Body of pancreas (tissue), 4 donors: ENCODE measurements at regions not wholly inside any gene's neighbourhood (a gene's known extent, or its start where the extent isn't known, plus 50 kb on each side); places are given as distances from the start of the nearest gene placed in this dataset.

Source experiments
- ATAC-seq: fragments of 150-250 bp; one replicate; pipeline ENCODE4 v1.9.1; 2016
- DNase-seq, 4 donors: peaks; one replicate each; pipeline ENCODE4 v3.0.0-alpha.2; 2019
- H3K27ac ChIP-seq, 4 donors: fragments of 200-600 bp; sonication (generic); 1 replicate in 3 of 4; 2 replicates in 1 of 4; pipeline versions ENCODE4 v1.5.1 to v1.6.1; 2016 to 2019; ENCODE audit warnings: mild to moderate bottlenecking in 1 of 4, mixed read lengths in 1 of 4, moderate library complexity in 1 of 4
- H3K27me3 ChIP-seq, 2 donors: fragments of 200-600 bp; sonication (generic); one replicate each; pipeline ENCODE4 v1.6.0; 2016; ENCODE audit warnings: mild to moderate bottlenecking in 1 of 2
- H3K36me3 ChIP-seq, 2 donors: fragments of 200-600 bp; sonication (generic); replicated peaks in 1 of 2; 2 replicates each; pipeline ENCODE4 v1.5.1; 2016; ENCODE audit warnings: low read depth in 2 of 2; ENCODE audit not compliant: insufficient read depth in 1 of 2
- H3K4me1 ChIP-seq: fragments of 200-600 bp; sonication (generic); one replicate; pipeline ENCODE4 v1.6.0; 2016
- H3K4me3 ChIP-seq, 2 donors: fragments of 200-600 bp; sonication (generic); 1 replicate in 1 of 2; 2 replicates in 1 of 2; pipeline ENCODE4 v1.5.1; 2016 to 2019
- H3K9me3 ChIP-seq, 3 donors: fragments of 200-600 bp; sonication (generic); 1 replicate in 2 of 3; 2 replicates in 1 of 3; pipeline ENCODE4 v1.5.1; 2016
- POLR2A ChIP-seq, 3 donors: fragments of 450-650 bp; IDR thresholded peaks; one replicate each; pipeline ENCODE4 v1.6.1; 2016; ENCODE audit warnings: antibody characterized with exemption in 3 of 3, mild to moderate bottlenecking in 2 of 3
- WGBS, 2 donors: methylation state at CpG; one replicate each; pipeline ENCODE4 v1.1.5; 2017; 5-methylcytosine and 5-hydroxymethylcytosine counted together
- intact Hi-C: fragments of 100-400 bp; cut with DNase I; formaldehyde crosslinking; loops from one replicate; pipeline ENCODE4 v1.15.1; 2023
- TF ChIP-seq, protein P1 (sequence below), 7 experiments: fragments of 450-650 bp in 4 of 7; fragments of 200-600 bp in 3 of 7; sonication (generic) in 3 of 7; IDR thresholded peaks; one replicate each; pipeline ENCODE4 v1.5.1; 2016 to 2019; ENCODE audit warnings: antibody characterized with exemption in 7 of 7

DNA sequence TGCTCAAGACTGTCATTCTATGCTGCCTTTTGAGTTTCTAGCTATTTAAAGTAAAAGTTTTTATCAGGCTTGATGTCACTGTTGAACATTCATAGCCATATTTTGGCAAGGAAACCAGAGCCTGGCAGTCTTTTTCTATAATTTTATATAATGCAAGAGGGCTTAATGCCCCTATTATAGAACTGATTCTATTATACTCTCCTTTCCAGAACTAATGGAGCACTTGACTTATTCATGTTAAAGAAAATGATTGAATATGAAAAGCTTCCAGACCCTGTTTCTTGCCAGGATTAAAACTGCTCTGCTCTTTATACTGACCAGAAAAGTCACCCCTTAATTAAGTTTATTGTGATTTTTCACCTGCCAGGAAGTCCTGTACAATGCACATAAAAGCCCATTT lies 337.6 kb upstream of the CHRM2 start:
- intact Hi-C loops: no loop called here
- no peaks in the 10 kb centered on the region for H3K4me1 ChIP-seq
- no peak overlapping the region for H3K27ac ChIP-seq
- DNase-seq (no peak), ATAC-seq (no peak)
- no peak overlapping the region for H3K4me3 ChIP-seq
- H3K27me3 ChIP-seq: no peaks in the 10 kb centered on the region
- TF ChIP-seq, protein P1, sequence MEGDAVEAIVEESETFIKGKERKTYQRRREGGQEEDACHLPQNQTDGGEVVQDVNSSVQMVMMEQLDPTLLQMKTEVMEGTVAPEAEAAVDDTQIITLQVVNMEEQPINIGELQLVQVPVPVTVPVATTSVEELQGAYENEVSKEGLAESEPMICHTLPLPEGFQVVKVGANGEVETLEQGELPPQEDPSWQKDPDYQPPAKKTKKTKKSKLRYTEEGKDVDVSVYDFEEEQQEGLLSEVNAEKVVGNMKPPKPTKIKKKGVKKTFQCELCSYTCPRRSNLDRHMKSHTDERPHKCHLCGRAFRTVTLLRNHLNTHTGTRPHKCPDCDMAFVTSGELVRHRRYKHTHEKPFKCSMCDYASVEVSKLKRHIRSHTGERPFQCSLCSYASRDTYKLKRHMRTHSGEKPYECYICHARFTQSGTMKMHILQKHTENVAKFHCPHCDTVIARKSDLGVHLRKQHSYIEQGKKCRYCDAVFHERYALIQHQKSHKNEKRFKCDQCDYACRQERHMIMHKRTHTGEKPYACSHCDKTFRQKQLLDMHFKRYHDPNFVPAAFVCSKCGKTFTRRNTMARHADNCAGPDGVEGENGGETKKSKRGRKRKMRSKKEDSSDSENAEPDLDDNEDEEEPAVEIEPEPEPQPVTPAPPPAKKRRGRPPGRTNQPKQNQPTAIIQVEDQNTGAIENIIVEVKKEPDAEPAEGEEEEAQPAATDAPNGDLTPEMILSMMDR (IDR thresholded peaks at IDR 0.05): no peak
- no peak for TF ChIP-seq POLR2A (IDR thresholded peaks at IDR 0.05)
- H3K36me3 ChIP-seq: no peaks in the 10 kb centered on the region
- H3K9me3 ChIP-seq: no peaks in the 10 kb centered on the region

DNA sequence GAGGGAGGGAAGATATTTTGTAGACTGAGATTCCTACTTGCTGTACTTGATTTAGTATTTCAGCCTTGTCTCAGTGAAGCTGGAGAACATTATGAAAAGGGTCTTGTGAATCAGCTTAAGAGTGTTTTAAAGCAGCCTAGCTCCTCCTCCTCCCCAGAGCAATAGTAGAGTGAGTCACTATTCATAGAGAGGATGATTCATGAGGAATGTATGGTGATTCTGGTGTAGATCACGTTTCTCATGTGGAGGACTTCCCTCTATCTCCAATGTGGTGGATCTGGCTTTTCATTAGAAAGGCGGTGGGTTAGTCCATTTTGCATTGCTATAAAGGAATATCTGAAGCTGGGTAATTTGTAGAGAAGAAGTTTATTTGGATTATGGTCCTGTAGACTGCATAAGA lies 340.1 kb upstream of the CHRM2 start:
- TF ChIP-seq POLR2A (IDR thresholded peaks at IDR 0.05): no peak
- TF ChIP-seq, protein P1 (IDR thresholded peaks at IDR 0.05): no peak
- DNase-seq (no peak), ATAC-seq (no peak)
- H3K9me3 ChIP-seq: no peaks in the 10 kb centered on the region
- intact Hi-C loops: no loop called here
- no peaks in the 10 kb centered on the region for H3K4me1 ChIP-seq
- 53 to 56% methylated on average over 2 of the region's 2 CpGs for WGBS, 2 donors
- H3K36me3 ChIP-seq: no peaks in the 10 kb centered on the region
- H3K27ac ChIP-seq: no peak overlapping the region
- no peaks in the 10 kb centered on the region for H3K27me3 ChIP-seq
- H3K4me3 ChIP-seq: no peak overlapping the region

DNA sequence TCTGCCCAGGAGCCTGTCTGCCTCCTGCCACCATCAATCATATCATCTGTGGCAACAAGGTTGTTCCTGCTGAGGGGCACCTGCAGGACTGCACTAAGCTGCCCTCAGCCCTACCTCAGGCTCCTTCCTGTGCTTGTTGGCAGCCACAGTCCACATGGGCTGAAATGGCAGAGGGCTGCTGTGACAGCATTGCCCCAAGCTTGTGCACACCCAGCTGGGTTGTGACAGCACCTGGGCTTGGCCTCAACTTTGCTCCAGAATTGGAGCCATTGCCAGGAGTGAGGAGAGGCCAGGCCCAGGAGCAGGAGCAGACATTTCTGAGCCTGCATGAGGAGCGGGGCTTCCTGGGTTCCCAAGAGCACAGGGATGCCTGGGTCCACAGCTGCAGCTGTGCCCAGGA lies 340.9 kb upstream of the CHRM2 start:
- 71 to 80% methylated on average over 1 of the region's 1 CpG for WGBS, 2 donors
- Histone ChIP-seq H3K4me1 (no peaks in the 10 kb centered on the region), H3K36me3 (no peaks in the 10 kb centered on the region), H3K27ac (no peak overlapping the region), H3K27me3 (no peaks in the 10 kb centered on the region), H3K9me3 (no peaks in the 10 kb centered on the region), H3K4me3 (no peak overlapping the region)
- TF ChIP-seq POLR2A (IDR thresholded peaks at IDR 0.05): no peak
- TF ChIP-seq, protein P1 (IDR thresholded peaks at IDR 0.05): no peak
- intact Hi-C loops: no loop called here
- ATAC-seq (no peak), DNase-seq (no peak)

DNA sequence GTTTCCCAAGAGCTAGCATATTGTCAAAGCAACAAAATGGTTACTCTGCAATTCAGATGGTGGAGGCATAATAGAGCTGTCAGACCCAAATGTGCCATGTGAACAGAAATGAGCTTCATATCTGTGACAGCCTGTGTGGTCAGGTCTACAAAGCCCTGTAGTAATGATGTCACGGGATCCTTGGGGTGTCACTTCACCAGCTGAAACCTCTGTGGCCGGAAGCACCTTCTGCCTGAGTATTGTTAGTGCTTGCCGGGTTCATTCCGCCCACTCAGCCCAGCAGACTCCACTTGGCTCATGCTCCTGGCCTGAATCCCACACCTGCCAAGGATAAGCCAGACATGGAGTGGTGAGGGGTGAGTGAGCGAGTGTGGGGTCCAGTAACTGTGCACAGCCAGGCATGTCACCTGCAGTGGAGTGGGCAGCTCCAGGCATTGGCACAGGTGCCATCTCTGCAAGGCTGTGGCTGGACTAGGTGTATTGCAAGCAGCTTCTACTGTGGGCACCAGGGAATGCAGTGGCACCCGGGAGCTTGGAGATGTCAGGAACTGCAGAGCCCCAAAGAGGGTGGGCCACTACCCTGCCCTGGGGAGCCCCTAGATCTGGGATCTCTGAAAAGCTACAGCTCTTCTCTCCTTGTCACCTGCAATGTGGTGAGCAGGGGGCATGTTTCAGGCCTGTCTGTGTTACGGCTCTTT lies 341.9 kb upstream of the CHRM2 start:
- WGBS, 2 donors: 69 to 76% methylated on average over 3 to 7 of the region's 7 CpGs
- Histone ChIP-seq H3K4me1 (no peaks in the 10 kb centered on the region), H3K9me3 (no peaks in the 10 kb centered on the region), H3K4me3 (no peak overlapping the region), H3K27ac (no peak overlapping the region), H3K36me3 (no peaks in the 10 kb centered on the region), H3K27me3 (no peaks in the 10 kb centered on the region)
- DNase-seq (no peak), ATAC-seq (no peak)
- intact Hi-C loops: no loop called here
- no peak for TF ChIP-seq POLR2A (IDR thresholded peaks at IDR 0.05)
- TF ChIP-seq, protein P1 (IDR thresholded peaks at IDR 0.05): no peak

DNA sequence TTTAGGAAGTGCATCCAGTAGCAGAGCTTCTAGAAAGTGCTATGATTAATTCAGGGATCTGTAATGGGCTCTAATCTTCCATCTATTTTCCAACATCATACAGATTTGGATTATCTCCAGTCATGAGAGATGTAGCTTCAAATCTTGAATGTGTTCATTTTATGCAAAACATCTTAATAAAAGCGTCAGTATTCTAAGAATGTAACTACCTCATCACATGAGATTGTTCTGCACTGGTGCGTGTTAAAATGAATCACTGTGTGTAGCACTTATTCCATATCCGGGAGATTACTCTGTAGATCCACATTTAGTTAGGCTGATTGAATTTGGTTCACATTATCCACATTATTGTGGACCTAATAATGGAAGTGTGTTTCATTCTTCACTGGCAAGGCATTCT lies 344.9 kb upstream of the CHRM2 start:
- no peak for ATAC-seq
- TF ChIP-seq POLR2A (IDR thresholded peaks at IDR 0.05): no peak
- TF ChIP-seq, protein P1 (IDR thresholded peaks at IDR 0.05): no peak
- H3K4me1 ChIP-seq: no peaks in the 10 kb centered on the region
- DNase-seq: no peak
- no peaks in the 10 kb centered on the region for H3K27me3 ChIP-seq
- H3K36me3 ChIP-seq: no peaks in the 10 kb centered on the region
- intact Hi-C loops: no loop called here
- WGBS, 2 donors: 67 to 70% methylated on average over 3 of the region's 3 CpGs
- H3K27ac ChIP-seq: no peak overlapping the region
- H3K4me3 ChIP-seq: no peak overlapping the region
- H3K9me3 ChIP-seq: no peaks in the 10 kb centered on the region
